HCT116 (cell line): ENCODE measurements at regions not wholly inside any gene's neighbourhood (a gene's known extent, or its start where the extent isn't known, plus 50 kb on each side); places are given as distances from the start of the nearest gene placed in this dataset.

Experiments used
- ATAC-seq: fragments of 200-7000 bp; cut with Tn5 transposase; 2 replicates; pipeline ENCODE4 v1.9.1; 2020; ENCODE audit warnings: mild to moderate bottlenecking, moderate library complexity
- BruUV-seq: library from RNA; stranded (reverse); fragments of 400-500 nt; replicated peaks from 2 replicates; lab custom pipeline; 2021; lab: Mats Ljungman, UMichigan
- CTCF ChIA-PET: fragments of 300-600 bp; sonication (Branson Sonifier 250); formaldehyde crosslinking; loops from one replicate; lab custom pipeline; 2021; ENCODE audit warnings: antibody characterized with exemption; lab: Charles Lee
- POLR2A ChIA-PET: fragments of 300-600, 350-600 bp; sonication (Branson Sonifier 250); formaldehyde crosslinking; loops from one replicate; lab custom pipeline; 2021; ENCODE audit warnings: antibody characterized with exemption; lab: Charles Lee
- RAD21 ChIA-PET, 2 experiments: fragments of 300-600 bp; sonication (Branson Sonifier 250); formaldehyde crosslinking; loops; one replicate each; lab custom pipeline; 2023; ENCODE audit warnings: low total read pairs in 2 of 2; ENCODE audit not compliant: uncharacterized antibody in 2 of 2, unreplicated experiment in 2 of 2, low non-redundant PET in 1 of 2; lab: Charles Lee
- DNase-seq: peaks from one replicate; pipeline ENCODE4 v3.0.0-alpha.2; 2010; ENCODE audit warnings: low read depth, low spot score
- H2AFZ ChIP-seq: fragments of 200-600 bp; shearing (Covaris generic), sonication (generic); 2 replicates; pipeline ENCODE4 v1.6.1; 2017; ENCODE audit warnings: low read depth, mixed run types, mixed read lengths, antibody characterized with exemption, low read length; ENCODE audit not compliant: poor library complexity, severe bottlenecking
- H3K27ac ChIP-seq: 2 replicates; pipeline ENCODE4 v1.5.1; 2012; ENCODE audit warnings: low read depth, low read length
- H3K27me3 ChIP-seq: fragments of 200-600 bp; sonication (generic); 2 replicates; pipeline ENCODE4 v1.6.1; 2016; ENCODE audit warnings: mixed run types, low read length, mixed read lengths; ENCODE audit not compliant: insufficient read depth
- H3K36me3 ChIP-seq, 2 experiments: fragments of 200-500 bp in 1 of 2; fragments of 200-600 bp in 1 of 2; sonication (Bioruptor generic) in 1 of 2; sonication (generic) in 1 of 2; 2 replicates each; pipeline versions ENCODE4 v1.5.1 to v1.6.1; 2014 to 2016; ENCODE audit warnings: low read length in 2 of 2, inconsistent platforms in 1 of 2, mixed read lengths in 1 of 2, mixed run types in 1 of 2; ENCODE audit not compliant: insufficient read depth in 2 of 2, control insufficient read depth in 1 of 2
- H3K4me1 ChIP-seq, 2 experiments: fragments of 200-600 bp in 1 of 2; sonication (generic) in 1 of 2; 2 replicates each; pipeline versions ENCODE4 v1.5.1 to v1.6.1; 2012 to 2017; ENCODE audit warnings: low read length in 2 of 2, inconsistent platforms in 1 of 2, mild to moderate bottlenecking in 1 of 2, mixed read lengths in 1 of 2, mixed run types in 1 of 2, moderate library complexity in 1 of 2; ENCODE audit not compliant: insufficient read depth in 2 of 2, control insufficient read depth in 1 of 2
- H3K4me2 ChIP-seq: fragments of 200-600 bp; sonication (generic); 2 replicates; pipeline ENCODE4 v1.6.1; 2017; ENCODE audit warnings: mixed run types, low read length, mixed read lengths
- H3K4me3 ChIP-seq, 2 experiments: fragments of 200-600 bp in 1 of 2; sonication (generic) in 1 of 2; replicated peaks in 1 of 2; 2 replicates each; pipeline ENCODE4 v1.5.1; 2011 to 2016; ENCODE audit warnings: low read length in 2 of 2, control low read depth in 1 of 2, low read depth in 1 of 2, mild to moderate bottlenecking in 1 of 2, mixed read lengths in 1 of 2, mixed run types in 1 of 2
- H3K79me2 ChIP-seq: fragments of 200-600 bp; sonication (generic); 2 replicates; pipeline ENCODE4 v1.6.1; 2017; ENCODE audit warnings: mild to moderate bottlenecking, mixed run types, low read length, moderate library complexity, mixed read lengths; ENCODE audit not compliant: insufficient read depth
- H3K9ac ChIP-seq: fragments of 200-600 bp; sonication (generic); 2 replicates; pipeline ENCODE4 v1.6.1; 2016; ENCODE audit warnings: low read length, mixed read lengths
- H3K9me2 ChIP-seq: fragments of 200-600 bp; sonication (generic), shearing (Covaris generic); 2 replicates; pipeline ENCODE4 v1.6.1; 2017; ENCODE audit warnings: mixed run types, mild to moderate bottlenecking, moderate library complexity; ENCODE audit not compliant: insufficient read depth
- H3K9me3 ChIP-seq, 2 experiments: fragments of 200-500 bp in 1 of 2; fragments of 200-600 bp in 1 of 2; sonication (Bioruptor generic) in 1 of 2; sonication (generic) in 1 of 2; 2 replicates each; pipeline ENCODE4 v1.6.1; 2014 to 2017; ENCODE audit warnings: low read length in 2 of 2, mixed read lengths in 2 of 2, inconsistent platforms in 1 of 2, low read depth in 1 of 2, mild to moderate bottlenecking in 1 of 2, mixed run types in 1 of 2, moderate library complexity in 1 of 2; ENCODE audit not compliant: control insufficient read depth in 1 of 2, insufficient read depth in 1 of 2
- H4K20me1 ChIP-seq: fragments of 200-600 bp; sonication (generic), shearing (Covaris generic); 2 replicates; pipeline ENCODE4 v1.6.1; 2017; ENCODE audit warnings: mixed run types, mild to moderate bottlenecking, moderate library complexity; ENCODE audit not compliant: insufficient read depth
- CTCF ChIP-seq, 3 experiments: fragments of 200-600 bp in 1 of 3; sonication (generic) in 1 of 3; IDR thresholded peaks in 2 of 3; conservative IDR thresholded peaks in 1 of 3; 2 replicates each; pipeline ENCODE4 v1.5.1; 2012 to 2017; ENCODE audit warnings: low read depth in 2 of 3, low read length in 2 of 3, antibody characterized with exemption in 1 of 3, borderline replicate concordance in 1 of 3, control low read depth in 1 of 3, mild to moderate bottlenecking in 1 of 3, mixed read lengths in 1 of 3, mixed run types in 1 of 3, moderate library complexity in 1 of 3; ENCODE audit not compliant: insufficient read depth in 1 of 3
- EGR1 ChIP-seq: IDR thresholded peaks from 2 replicates; pipeline ENCODE4 v1.6.1; 2012; ENCODE audit warnings: low read depth
- ELF1 ChIP-seq: IDR thresholded peaks from 2 replicates; pipeline ENCODE4 v1.6.1; 2012; ENCODE audit warnings: low read depth, borderline replicate concordance
- EZH2 ChIP-seq: fragments of 200-600 bp; sonication (generic); IDR thresholded peaks from 2 replicates; pipeline ENCODE4 v1.6.1; 2017; ENCODE audit warnings: antibody characterized with exemption, mixed run types
- EZH2phosphoT487 ChIP-seq: fragments of 200-600 bp; IDR thresholded peaks from 2 replicates; pipeline ENCODE4 v1.6.1; 2018; ENCODE audit warnings: antibody characterized with exemption, borderline replicate concordance
- MAX ChIP-seq: IDR thresholded peaks from 2 replicates; pipeline ENCODE4 v1.6.1; 2012
- POLR2A ChIP-seq: IDR thresholded peaks from 2 replicates; pipeline ENCODE4 v1.7.0; 2011; ENCODE audit warnings: borderline replicate concordance; ENCODE audit not compliant: insufficient read depth, insufficient read length; ENCODE audit errors: extremely low read depth
- POLR2AphosphoS5 ChIP-seq: IDR thresholded peaks from 2 replicates; pipeline ENCODE4 v1.6.1; 2011; ENCODE audit warnings: mild to moderate bottlenecking, low read depth, low read length, moderate library complexity
- SIN3A ChIP-seq: IDR thresholded peaks from 2 replicates; pipeline ENCODE4 v1.6.1; 2012; ENCODE audit warnings: low read depth
- SP1 ChIP-seq: IDR thresholded peaks from 2 replicates; pipeline ENCODE4 v1.6.1; 2012; ENCODE audit warnings: low read depth
- TCF7L2 ChIP-seq: IDR thresholded peaks from 2 replicates; pipeline ENCODE4 v1.7.0; 2011; ENCODE audit warnings: borderline replicate concordance, inconsistent platforms; ENCODE audit not compliant: insufficient read depth, insufficient read length; ENCODE audit errors: extremely low read depth
- YY1 ChIP-seq: IDR thresholded peaks from 2 replicates; pipeline ENCODE4 v1.6.1; 2011; ENCODE audit warnings: low read length, low read depth, moderate library complexity, mild to moderate bottlenecking; ENCODE audit not compliant: insufficient replicate concordance; ENCODE audit errors: extremely low read depth
- ZFX ChIP-seq: fragments of 450-650 bp; IDR thresholded peaks from 2 replicates; pipeline ENCODE4 v1.6.1; 2017
- intact Hi-C: fragments of 100-400 bp; cut with micrococcal nuclease; formaldehyde crosslinking; loops from 2 replicates; pipeline ENCODE4 v1.10.0; 2022
- TF ChIP-seq, protein P1 (sequence below): IDR thresholded peaks from 2 replicates; pipeline ENCODE4 v1.6.1; 2011; ENCODE audit warnings: mild to moderate bottlenecking, low read length, moderate library complexity; ENCODE audit not compliant: insufficient replicate concordance; ENCODE audit errors: extremely low read depth

DNA sequence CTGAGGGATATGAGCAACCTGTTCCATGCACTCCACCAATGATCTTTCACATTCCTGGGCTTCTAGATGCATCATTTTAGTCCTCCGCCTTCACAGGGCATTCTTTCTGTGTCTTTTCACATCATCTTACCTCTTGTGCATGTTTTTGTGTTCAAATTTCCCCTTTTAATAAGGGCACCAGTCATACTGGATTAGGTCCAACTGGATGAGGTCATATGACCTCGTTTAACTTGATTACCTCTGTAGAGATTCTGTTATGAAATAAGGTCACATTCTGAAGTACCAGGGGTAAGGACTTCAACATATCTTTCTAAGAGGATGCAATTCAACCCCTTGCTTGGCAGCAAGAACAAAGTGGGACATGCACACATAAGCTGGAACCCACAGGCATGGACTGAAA, 335.3 kb upstream of the TLE4 start:
- no peak overlapping the region for H2AFZ ChIP-seq
- intact Hi-C loops = loop anchor here (10.0 kb wide), 1 partner anchor 632 kb away; no protein-coding TSS in a partner anchor
- ChIA-PET CTCF (no interaction called here), RAD21 (no interaction called here), POLR2A (no interaction called here)
- no peaks in the 10 kb centered on the region for H3K4me1 ChIP-seq
- TF ChIP-seq ZFX = no peak
- no peak for TF ChIP-seq YY1
- TF ChIP-seq EGR1 = no peak
- TF ChIP-seq SP1 = no peak
- TF ChIP-seq POLR2A = no peak
- TF ChIP-seq CTCF (IDR thresholded peaks at IDR 0.05 in 2 of 3, conservative IDR thresholded peaks at IDR 0.05 in 1 of 3; ENCODE audit: borderline replicate concordance in 1 of 3, insufficient read depth in 1 of 3, low read depth in 2 of 3, low read length in 2 of 3) = no peak
- no peak for TF ChIP-seq SIN3A
- no peak for TF ChIP-seq TCF7L2
- TF ChIP-seq, protein P1, sequence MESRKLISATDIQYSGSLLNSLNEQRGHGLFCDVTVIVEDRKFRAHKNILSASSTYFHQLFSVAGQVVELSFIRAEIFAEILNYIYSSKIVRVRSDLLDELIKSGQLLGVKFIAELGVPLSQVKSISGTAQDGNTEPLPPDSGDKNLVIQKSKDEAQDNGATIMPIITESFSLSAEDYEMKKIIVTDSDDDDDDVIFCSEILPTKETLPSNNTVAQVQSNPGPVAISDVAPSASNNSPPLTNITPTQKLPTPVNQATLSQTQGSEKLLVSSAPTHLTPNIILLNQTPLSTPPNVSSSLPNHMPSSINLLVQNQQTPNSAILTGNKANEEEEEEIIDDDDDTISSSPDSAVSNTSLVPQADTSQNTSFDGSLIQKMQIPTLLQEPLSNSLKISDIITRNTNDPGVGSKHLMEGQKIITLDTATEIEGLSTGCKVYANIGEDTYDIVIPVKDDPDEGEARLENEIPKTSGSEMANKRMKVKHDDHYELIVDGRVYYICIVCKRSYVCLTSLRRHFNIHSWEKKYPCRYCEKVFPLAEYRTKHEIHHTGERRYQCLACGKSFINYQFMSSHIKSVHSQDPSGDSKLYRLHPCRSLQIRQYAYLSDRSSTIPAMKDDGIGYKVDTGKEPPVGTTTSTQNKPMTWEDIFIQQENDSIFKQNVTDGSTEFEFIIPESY = no peak
- TF ChIP-seq EZH2phosphoT487 = no peak
- no peak for TF ChIP-seq ELF1
- TF ChIP-seq POLR2AphosphoS5 = no peak
- no peak for TF ChIP-seq MAX
- no peak for TF ChIP-seq EZH2
- BruUV-seq = no TSS peak
- ATAC-seq (no peak), DNase-seq (no peak)
- H3K9ac ChIP-seq = no peak overlapping the region
- H3K9me2 ChIP-seq = no peaks in the 10 kb centered on the region
- H3K9me3 ChIP-seq = no peaks in the 10 kb centered on the region
- H3K36me3 ChIP-seq = no peaks in the 10 kb centered on the region
- no peaks in the 10 kb centered on the region; the same call in 1 of the 2 replicates for H4K20me1 ChIP-seq
- no peak overlapping the region for H3K27ac ChIP-seq
- H3K4me3 ChIP-seq = no peak overlapping the region
- no peaks in the 10 kb centered on the region for H3K79me2 ChIP-seq
- H3K27me3 ChIP-seq = no peaks in the 10 kb centered on the region
- no peak overlapping the region for H3K4me2 ChIP-seq
